GM18502 (cell line): ENCODE measurements at regions not wholly inside any gene's neighbourhood (a gene's known extent, or its start where the extent isn't known, plus 50 kb on each side); places are given as distances from the start of the nearest gene placed in this dataset.
A peak's percentile ranks its signal among the peaks of the same experiment; 100 is the strongest.
"Not testable (repeated sequence)": the region's sequence is repeated elsewhere in the genome, so short reads cannot be mapped to it uniquely, and the experiment has no call there.

Experiments
- ATAC-seq: cut with Tn5 transposase; IDR thresholded peaks from one replicate; pipeline ENCODE4 v1.9.1; 2021; ENCODE audit warnings: mild to moderate bottlenecking; ENCODE audit not compliant: unreplicated experiment, poor library complexity

DNA sequence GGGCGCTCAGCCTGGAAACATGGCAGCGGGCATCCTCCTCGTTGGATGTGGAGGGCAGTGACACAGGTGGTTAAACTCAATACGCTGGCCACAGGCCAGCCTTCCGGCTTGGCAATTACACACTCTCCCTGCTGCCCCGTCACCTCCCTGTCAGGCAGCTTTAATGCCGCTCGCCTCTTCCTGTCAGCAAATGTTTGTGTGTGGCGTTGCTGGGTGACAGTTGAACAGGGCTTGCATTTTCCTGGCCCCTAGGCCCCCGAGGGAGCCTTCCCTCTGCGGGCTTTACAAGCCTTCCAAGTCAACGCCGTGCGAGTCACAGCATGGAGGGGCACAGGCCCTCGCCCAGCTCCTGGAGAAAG lies 620.0 kb downstream of the BCOR start:
- no peak for ATAC-seq

DNA sequence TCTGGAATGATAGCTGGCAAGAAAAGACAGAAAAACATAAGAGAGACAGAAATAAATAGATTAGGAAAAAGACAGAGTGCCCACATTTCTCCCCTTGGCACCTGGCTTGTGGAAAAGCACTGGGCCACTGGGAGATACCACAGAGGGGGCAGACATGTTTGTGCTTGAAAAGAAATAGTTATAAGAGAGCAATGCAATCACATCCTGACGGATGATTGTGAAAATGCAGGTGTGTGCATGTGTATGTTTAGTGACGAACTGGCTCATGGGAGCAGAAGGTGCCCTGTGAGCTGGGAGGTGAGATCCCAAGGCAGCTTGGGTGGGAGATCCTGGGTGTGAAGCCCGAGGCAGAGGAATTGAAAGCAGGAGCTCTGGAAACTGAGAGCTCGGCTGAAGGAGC lies 617.9 kb downstream of the BCOR start:
- ATAC-seq, result no peak

DNA sequence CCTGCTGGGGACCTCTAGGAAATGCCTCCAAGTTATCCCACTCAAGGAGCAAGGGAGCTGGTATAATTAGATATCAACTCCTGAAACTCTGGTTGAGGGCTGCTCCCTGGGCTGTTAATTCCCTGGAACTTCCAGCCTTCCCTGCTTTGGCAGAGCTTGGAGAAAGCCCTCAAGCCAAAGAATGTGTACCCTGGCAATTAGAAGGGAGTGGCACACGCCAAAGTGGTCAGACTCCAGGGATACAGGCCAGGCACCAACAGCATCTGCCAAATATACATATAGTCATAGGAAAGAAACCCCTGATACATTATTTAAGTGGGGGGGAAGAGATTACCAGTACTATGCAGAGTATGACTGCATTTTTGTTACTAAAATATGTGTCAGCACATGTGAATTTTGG lies 616.8 kb downstream of the BCOR start:
- ATAC-seq, result no peak

DNA sequence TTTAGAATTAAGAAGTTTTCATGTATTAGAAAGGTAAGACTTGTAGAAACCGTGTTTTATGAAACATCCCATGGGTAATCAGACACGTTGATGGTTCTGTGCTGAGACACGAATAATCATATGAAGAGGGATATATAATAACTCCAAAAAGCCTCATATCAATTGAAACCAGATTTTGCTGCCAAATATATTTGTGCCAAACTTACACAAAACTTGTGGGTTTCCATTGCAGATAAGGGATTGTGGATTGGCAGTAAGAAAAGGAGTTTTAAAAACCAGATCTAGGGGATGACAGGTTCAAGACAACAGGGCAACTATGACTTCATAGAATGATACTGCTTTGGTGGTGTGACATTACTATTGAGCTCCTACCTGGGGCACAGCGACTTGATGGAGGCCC lies 616.1 kb downstream of the BCOR start:
- ATAC-seq, result no peak

DNA sequence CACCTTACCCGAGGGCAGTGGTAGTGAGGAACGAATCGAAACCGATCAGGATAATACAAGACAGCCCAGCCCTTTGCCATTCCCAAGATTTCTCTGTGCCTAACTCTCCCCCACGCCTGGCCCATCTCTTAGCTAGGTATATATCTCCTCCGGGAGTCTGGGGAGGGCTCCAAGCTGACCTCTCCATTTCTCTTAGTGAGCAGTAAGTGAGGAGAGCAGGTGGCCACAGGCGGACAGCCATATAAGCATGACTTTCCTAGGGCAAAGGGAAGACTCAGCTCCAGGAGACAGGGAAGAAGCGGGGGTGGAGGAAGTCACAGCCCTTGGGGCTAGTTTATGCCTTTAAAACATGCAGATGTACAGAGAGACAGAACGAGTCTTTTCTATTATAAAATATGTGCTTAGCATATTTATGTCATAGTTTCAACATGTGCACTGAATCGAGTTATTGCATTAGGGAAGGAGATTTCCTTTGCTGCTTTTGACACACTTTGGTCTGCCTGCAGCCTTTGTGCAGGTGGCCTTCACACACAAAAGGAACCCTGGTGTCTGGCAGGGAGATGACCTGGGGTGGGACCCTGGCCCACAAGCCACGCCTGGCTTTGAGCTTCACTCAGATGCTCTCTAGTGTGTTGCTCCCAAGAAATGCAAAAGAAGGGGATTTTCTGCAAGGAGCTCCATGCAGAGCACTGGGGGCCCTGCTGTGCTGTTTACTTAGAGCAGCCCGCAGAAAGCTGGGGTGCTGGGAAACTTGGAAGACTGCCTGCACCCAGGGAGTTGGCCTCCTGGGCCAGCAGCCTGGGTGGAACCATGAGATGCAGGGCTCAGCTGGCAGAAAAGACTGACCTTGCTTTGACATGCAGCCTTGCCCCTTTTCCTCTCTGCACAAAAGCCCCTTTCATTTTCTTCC lies 613.3 kb downstream of the BCOR start:
- no peak for ATAC-seq

DNA sequence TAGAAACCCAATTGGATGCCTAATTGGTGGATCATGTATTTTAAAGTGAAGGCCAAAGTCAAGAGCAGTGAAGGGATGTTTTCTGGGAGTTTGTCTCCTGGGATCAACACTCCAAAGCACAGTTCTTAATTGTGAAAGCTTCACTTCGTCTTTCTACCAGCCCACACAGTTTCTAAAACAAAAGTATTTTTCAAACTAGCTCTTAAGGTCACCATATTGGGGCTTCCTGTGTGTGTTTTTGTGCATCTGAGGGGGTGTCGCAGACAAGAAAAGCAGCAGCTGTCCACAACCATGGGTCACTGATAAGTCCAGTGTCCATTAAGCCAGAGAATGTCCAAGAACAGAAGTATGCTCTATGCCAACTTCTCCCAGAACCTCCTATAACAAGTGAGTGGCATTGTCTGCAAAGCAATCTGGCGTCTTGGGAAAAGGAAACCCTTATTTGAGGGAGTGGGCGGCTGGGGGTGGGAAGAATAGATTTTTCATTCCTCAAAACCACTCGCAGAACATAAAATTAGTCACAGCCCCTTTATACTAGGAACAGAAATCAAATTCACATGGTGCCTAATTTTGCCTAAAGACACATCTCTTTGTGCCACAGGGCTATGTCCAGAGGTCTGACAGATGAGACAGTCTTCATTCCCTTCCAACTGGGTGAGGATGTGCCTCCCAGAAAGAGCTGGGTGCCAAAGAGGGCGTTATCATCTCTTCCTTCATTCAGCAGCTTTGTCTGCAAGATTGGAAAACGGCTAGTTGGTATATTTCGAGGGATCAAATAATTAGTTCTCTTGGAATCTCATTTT lies 610.4 kb downstream of the BCOR start:
- ATAC-seq, result no peak

DNA sequence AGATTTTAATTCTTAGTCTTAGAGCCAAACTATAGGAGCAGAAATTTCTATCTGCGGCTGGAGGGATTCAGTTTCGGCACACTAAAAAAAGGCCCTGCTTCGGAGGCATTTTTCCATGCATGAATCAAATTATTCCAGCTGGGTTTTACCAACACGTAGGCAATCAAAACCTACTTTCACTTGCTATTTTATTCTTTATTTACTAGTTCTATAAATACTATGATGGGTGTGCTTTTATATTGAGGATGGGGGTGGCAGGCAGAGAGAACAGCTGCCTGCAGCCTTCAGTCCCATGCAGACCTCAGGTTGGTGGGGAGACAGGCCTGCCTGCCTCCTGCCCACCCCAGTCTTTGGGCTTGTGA lies 609.8 kb downstream of the BCOR start:
- no peak for ATAC-seq

DNA sequence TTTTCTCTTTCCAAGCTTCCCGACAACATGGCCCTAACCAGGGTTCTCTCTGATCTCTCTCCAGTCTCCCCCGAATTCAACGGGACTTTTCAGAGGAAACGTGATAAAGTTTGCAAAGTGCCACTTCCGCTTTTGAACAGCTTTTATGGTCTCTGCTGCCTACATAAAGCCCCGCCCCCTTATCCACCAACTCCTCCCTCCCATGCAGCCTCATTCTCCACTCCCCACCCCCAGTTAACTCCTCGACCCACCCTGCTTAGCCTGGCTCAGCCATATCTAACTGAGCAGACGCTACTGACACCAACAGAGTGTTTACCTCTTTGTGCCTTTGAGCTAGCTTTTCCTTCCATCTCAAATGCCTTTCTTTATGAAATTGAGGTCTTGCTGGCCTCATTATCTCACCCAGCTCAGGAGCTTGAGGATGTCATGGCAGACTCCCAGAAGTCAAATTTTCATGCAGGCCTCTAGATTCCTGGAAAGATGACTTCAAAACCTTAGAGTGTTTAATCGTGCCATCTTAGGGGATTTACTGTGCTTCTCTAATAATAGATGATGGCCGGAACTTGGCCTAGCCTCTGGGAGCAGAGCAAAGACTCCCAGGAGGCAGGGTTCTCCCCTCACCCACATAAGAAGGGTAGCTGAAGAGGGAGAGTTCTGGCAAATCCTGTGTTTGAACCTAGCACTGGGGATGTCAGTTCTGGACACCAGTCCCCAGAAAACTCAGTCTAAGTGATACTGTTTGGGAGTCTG lies 606.0 kb downstream of the BCOR start:
- peak; percentile 70 for ATAC-seq

DNA sequence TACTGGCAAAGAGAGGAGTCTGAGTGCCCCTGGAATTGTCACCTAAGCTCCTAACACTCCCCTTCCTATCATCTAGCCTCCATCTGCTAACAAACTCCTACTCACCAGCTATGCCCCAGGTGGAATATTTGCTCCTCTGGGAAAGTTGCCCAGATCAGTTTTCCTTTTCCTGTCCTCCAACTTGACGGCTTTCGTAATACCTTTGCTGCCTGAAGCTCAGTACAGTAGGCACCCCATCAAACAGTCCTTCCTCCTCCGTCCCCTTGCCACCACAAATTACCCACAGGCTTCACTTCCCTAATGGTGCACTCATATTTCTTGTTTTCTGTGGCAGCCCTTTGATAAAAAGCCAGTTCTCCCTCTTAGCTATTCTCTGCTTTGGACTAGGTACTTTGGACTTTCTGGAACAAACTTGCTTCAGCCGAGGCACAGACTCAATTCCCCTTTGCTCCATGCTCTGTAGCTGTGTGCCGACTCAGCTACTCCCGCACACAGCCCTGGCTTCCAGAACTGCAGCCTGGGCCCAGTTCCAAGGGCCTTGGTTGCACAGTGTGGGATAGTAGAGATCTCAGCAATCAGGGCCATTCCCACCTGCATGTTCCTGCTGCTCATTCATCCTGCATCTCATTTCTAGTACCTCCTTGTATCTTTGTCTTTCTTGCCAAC lies 605.1 kb downstream of the BCOR start:
- peak; percentile 60 for ATAC-seq

DNA sequence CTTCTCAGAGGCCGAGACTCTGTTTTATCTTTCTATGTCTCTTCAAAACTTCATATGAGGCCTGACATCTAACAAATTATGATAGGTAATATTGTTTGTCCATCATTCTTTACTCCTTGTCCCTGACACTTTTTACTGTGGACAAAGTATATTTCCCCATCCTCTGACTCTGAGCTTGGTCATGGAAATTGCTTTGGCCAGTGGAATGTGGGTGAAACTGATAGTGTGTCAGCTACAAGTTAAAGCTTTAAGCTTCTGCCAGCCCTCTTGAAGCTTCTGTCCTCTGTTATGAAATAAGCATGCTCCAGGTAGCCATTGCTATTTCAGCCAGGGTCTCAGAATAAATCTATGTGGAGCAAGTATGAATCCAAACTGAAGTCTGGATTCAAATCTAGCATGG lies 604.6 kb downstream of the BCOR start:
- peak; percentile 5 for ATAC-seq

DNA sequence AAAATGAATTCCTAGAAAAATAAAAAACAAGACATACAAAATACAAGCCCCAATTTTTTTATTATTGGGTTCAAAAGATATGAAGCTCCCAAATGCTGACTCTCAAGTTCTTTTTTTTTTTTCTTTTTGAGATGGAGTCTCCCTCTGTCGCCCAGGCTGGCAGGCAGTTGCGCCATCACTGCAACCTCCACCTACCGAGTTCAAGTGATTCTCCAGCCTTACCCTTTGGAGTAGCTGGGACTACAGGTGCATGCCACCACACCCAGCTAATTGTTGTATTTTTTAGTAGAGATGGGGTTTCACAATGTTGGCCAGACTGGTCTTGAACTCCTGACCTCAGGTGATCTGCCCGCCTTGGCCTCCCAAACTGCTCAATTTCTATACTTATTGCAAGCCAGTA lies 600.6 kb downstream of the BCOR start:
- ATAC-seq, result not testable (repeated sequence)

DNA sequence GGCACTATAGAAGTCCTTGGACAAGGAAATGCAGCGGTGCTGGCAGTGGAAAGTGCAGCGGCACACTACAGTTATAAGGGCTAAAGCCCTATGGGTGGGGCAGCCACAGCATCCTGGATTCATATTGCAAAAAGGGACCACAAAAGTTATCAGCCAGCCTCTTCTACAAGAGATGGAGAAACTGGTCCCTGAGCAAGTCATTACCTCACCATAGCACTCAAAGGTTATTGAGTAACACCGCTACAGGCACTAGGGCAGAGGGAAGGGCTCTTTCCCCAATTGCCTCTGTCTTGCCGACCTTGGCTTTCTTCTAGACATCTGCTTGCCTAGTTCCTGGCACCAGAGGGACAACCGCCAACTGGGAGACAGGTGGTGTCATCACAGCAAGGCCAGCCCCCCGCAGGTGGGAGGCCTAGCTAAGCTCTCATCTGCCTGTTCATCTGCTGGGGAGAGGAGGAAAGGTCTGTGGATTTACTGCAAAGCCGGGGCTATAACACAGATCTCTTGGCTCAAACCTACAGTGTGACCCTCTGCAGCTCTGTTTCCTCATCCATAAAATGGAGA lies 600.0 kb downstream of the BCOR start:
- ATAC-seq, result no peak

DNA sequence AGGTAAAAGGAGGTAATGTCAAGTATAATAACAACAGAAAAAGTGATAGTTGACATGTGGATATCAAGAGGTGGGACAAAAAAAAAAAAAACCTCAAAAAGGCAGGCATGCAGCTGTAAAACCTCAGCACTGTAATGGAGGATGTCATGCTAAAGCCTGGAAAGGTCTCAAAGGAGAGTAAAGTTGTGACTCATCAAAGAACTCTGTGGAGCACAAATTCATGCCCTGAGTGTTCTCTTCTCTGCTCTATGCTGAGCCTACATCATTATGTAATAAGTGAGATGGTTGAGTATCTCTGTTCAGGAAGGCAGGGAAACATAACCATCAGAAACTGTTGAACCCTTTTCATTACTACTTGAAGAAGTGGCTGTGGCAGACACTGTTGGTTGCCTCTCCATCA lies 597.8 kb downstream of the BCOR start:
- ATAC-seq, result no peak

DNA sequence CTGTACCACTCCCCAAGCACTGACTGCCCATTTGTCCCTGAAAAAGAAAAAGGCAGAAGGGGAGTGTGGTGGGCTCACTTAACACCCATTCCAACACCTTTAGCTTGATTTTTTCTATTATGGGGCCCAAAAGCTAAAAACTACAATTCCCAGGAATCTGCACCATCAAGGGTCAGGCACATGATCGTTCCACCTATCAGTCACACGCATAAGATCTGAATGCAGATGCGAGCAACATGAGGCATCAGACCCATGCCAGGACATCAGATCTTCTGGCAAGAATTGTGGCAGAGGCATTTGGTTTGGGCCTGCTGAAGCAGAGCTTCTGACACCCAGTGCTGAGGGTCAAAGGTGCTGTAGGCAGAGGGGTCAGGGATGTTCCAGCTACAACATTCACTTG lies 595.9 kb downstream of the BCOR start:
- ATAC-seq, result no peak

DNA sequence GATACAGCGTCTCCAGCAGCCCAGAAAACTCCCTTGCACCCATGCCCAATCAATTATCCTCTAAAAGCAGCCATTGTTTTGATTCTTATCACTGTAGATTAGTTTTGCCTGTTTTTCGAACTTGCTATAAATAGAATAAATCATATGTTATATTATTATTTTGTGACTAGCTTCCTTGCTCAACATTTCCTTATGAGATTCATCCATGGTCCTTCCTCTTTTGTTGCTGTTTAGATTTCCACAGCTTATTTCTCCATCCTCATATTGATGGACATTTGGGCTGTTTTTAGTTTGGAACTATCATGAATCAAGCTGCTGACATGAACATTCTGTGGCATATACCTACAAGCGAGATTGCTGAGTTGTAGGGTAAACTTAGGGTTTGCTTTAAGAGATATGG lies 595.3 kb downstream of the BCOR start:
- no peak for ATAC-seq

DNA sequence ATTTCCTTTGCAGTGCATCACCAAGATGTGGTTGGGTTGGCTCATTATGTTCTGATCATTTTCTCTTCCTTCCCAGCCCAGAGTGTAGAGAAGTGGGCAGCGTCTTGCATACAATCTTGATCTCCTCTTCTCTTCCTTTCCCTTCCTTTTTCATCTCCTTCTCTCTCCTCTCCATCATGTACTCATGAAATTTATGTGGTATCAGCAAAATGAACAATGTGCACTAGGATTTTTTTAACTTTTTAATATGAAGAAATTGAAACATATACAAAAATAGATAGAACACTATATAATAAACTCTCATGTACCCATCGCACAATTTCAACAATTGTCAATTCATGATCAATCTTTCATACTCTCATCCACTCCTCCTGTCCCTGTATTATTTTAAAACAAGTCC lies 593.5 kb downstream of the BCOR start:
- no peak for ATAC-seq

DNA sequence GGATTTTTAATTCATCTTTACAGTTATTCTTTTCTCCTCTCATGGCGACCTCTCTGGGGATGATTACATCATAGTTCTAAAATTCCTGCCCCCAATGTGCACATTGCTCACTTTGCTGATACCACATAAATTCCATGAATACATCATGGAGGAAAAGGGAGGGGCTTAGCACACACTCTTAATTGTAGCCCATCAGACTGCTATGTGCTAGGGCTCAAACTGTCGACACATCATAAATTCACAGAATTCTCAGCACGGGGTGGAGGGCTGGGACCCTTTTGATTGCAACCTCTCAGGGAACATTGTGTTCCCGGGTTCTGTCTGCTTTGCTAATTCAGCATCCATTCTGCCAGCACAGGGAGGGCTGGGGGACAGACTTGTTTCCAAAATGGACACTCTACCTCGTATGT lies 592.9 kb downstream of the BCOR start:
- ATAC-seq, result no peak

DNA sequence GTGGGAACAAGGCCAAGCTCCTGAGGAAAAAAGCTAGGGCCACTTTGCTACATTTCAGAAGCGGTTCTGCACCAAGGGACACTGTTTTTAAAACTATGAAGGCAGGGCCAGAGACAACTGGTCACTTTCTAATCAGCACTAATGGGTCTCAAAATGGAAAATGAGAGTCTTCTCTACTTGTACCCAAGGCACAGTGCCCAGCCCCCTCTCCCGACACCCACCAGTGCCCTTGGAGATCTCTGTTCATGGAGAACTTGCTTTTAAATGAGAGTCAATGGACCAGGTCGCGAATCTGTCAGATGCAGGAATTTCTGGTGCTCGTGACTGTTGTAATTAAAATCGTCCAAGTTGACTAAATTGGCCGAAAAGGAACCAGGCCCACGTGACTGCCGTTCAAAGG lies 591.6 kb downstream of the BCOR start:
- ATAC-seq, result no peak

DNA sequence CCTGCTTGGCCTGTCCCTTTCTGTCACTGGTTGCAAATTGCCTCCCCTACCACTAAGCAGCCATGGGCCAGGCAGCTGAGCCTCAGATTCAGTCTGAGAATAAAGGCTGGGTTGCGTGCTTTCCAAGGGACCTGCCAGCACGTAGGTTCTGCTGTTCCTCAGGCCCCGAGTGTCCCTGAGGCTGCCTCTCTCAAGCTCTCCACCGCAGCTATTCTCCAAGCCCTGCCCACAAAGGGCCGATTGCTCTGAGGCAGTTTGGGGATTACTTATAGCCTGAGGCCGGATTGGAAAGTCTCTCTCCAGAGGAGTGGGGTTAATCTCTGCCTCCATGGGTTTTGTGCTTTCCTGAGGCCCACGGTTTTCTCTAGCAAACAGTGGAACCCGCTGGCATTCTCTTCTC lies 590.7 kb downstream of the BCOR start:
- no peak for ATAC-seq

DNA sequence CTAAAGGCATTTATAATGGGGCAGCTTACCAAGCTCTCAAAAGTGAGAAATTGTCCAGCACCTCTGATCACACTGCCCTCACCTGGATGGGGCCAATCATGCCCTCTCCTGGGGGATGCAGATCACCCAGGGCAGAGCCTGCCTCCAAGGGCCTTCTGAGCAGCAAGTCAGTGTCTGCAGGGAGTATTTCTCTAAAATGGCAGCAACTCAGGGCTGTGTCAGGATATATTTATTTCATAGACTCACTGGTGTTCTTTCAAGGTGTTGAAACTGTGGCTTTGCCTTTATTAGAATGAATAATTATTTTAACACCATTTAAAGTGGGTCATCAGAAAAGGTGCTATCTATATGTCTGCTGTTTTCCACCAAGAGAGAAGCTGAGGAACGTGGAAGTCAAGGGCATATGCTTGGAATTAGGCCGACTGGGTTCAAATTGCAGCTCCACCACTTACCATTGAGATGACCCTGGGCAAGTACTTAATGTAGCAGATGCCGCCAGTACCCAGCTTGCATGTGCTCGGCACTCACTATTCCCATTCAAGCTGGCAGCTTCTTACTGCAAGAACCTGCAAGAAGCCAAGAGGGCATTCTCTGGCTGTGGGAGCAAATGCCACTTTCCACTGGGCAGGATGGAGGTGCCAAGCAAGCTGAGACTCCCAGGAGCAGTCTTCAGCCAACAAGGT lies 590.0 kb downstream of the BCOR start:
- no peak for ATAC-seq
